A673 (cell line): ENCODE measurements at regions not wholly inside any gene's neighbourhood (a gene's known extent, or its start where the extent isn't known, plus 50 kb on each side); places are given as distances from the start of the nearest gene placed in this dataset.
A peak's percentile ranks its signal among the peaks of the same experiment; 100 is the strongest.

Experiments used
- BruUV-seq: library from RNA; stranded (reverse); fragments of 400-500 nt; replicated peaks from 2 replicates; lab custom pipeline; 2021; lab: Mats Ljungman, UMichigan
- CTCF ChIA-PET: fragments of 300-600 bp; sonication (Branson Sonifier 250); formaldehyde crosslinking; loops from one replicate; lab custom pipeline; 2022; ENCODE audit warnings: antibody characterized with exemption; lab: Charles Lee
- POLR2A ChIA-PET: fragments of 300-600 bp; sonication (Branson Sonifier 250); formaldehyde crosslinking; loops from one replicate; lab custom pipeline; 2022; ENCODE audit warnings: antibody characterized with exemption; ENCODE audit not compliant: low non-redundant PET; lab: Charles Lee
- DNase-seq: peaks from one replicate; pipeline ENCODE4 v3.0.0-alpha.2; 2015; ENCODE audit warnings: low spot score
- H3K27ac ChIP-seq: fragments of 200-600 bp; sonication (generic); 2 replicates; pipeline ENCODE4 v1.5.1; 2016; ENCODE audit warnings: mixed run types, low read depth, mild to moderate bottlenecking, mixed read lengths, antibody characterized with exemption, low read length; ENCODE audit not compliant: poor library complexity, severe bottlenecking
- H3K27me3 ChIP-seq: fragments of 200-600 bp; sonication (generic); replicated peaks from 2 replicates; pipeline ENCODE4 v1.6.1; 2017; ENCODE audit warnings: mixed run types, low read depth, mild to moderate bottlenecking, mixed read lengths, antibody characterized with exemption, low read length; ENCODE audit not compliant: insufficient read depth, poor library complexity
- H3K36me3 ChIP-seq: fragments of 200-600 bp; sonication (generic); 2 replicates; pipeline ENCODE4 v1.6.1; 2016; ENCODE audit warnings: mixed run types, mild to moderate bottlenecking, mixed read lengths, antibody characterized with exemption, low read length; ENCODE audit not compliant: insufficient read depth, poor library complexity, severe bottlenecking
- H3K4me1 ChIP-seq: fragments of 200-600 bp; sonication (generic); 2 replicates; pipeline ENCODE4 v1.6.1; 2017; ENCODE audit warnings: mixed run types, mild to moderate bottlenecking, mixed read lengths, antibody characterized with exemption, low read length; ENCODE audit not compliant: insufficient read depth, poor library complexity, severe bottlenecking
- H3K4me3 ChIP-seq: fragments of 200-600 bp; sonication (generic); 2 replicates; pipeline ENCODE4 v1.5.1; 2016; ENCODE audit warnings: low read depth, mixed run types, mild to moderate bottlenecking, mixed read lengths, low read length; ENCODE audit not compliant: poor library complexity, severe bottlenecking
- H3K9me3 ChIP-seq: fragments of 200-600 bp; sonication (generic); 2 replicates; pipeline ENCODE4 v1.6.1; 2016; ENCODE audit warnings: mixed run types, low read depth, mild to moderate bottlenecking, mixed read lengths, antibody characterized with exemption, low read length; ENCODE audit not compliant: poor library complexity, severe bottlenecking
- EZH2 ChIP-seq: fragments of 200-600 bp; sonication (generic); IDR thresholded peaks from 2 replicates; pipeline ENCODE4 v1.6.1; 2017; ENCODE audit warnings: borderline replicate concordance, low read depth, mild to moderate bottlenecking, mixed read lengths, antibody characterized with exemption, low read length; ENCODE audit not compliant: poor library complexity, severe bottlenecking
- intact Hi-C: fragments of 100-400 bp; cut with micrococcal nuclease; formaldehyde crosslinking; loops from one replicate; pipeline ENCODE4 v1.10.0; 2022; ENCODE audit not compliant: unreplicated experiment
- TF ChIP-seq, protein P1 (sequence below): fragments of 300-800, 200-600 bp; sonication (generic); conservative IDR thresholded peaks from 2 replicates; pipeline ENCODE4 v1.5.1; 2017; ENCODE audit warnings: low read depth, mild to moderate bottlenecking, antibody characterized with exemption, low read length, moderate library complexity, mixed read lengths

- Histone ChIP-seq H3K4me3 (no peak overlapping the region), H3K36me3 (no peaks in the 10 kb centered on the region), H3K4me1 (peaks cover 24% of the 10 kb centered on the region), H3K9me3 (peaks cover 25% of the 10 kb centered on the region), H3K27ac (no peak overlapping the region), H3K27me3 (peaks cover 79% of the 10 kb centered on the region)
- POLR2A ChIA-PET = no interaction called here
- TF ChIP-seq, protein P1, sequence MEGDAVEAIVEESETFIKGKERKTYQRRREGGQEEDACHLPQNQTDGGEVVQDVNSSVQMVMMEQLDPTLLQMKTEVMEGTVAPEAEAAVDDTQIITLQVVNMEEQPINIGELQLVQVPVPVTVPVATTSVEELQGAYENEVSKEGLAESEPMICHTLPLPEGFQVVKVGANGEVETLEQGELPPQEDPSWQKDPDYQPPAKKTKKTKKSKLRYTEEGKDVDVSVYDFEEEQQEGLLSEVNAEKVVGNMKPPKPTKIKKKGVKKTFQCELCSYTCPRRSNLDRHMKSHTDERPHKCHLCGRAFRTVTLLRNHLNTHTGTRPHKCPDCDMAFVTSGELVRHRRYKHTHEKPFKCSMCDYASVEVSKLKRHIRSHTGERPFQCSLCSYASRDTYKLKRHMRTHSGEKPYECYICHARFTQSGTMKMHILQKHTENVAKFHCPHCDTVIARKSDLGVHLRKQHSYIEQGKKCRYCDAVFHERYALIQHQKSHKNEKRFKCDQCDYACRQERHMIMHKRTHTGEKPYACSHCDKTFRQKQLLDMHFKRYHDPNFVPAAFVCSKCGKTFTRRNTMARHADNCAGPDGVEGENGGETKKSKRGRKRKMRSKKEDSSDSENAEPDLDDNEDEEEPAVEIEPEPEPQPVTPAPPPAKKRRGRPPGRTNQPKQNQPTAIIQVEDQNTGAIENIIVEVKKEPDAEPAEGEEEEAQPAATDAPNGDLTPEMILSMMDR = no peak
- TF ChIP-seq EZH2 = no peak
- intact Hi-C loops = no loop called here
- no peak for DNase-seq
- BruUV-seq = no TSS peak
- CTCF ChIA-PET = no interaction called here
Observed at GRCh38 chr15:98380721-98381120, 267.6 kb upstream of the IGF1R start.

DNA sequence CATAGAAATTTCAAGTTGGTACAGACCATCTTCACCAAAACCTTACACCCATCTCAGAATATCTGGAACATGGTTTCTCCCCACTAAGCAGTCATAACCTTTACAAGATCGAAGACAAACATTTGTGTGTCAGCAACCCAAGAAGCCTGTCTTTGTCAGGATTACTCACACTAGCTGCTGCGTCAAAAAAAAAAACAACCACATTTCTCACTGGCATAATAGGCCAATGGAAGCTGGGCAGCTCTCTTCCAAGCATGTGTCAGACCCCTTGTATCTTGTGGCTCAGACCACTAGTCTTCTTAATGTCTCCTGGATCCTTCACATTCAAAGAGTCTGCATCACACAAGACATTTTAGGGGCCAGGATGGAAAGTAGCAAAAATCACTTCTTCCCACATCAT is 266.9 kb upstream of the IGF1R start:
- H3K27me3 ChIP-seq = peaks cover 79% of the 10 kb centered on the region
- no peak for TF ChIP-seq EZH2
- TF ChIP-seq, protein P1 = no peak
- peaks cover 24% of the 10 kb centered on the region for H3K4me1 ChIP-seq
- H3K27ac ChIP-seq = no peak overlapping the region
- no TSS peak for BruUV-seq
- intact Hi-C loops = no loop called here
- peaks cover 25% of the 10 kb centered on the region for H3K9me3 ChIP-seq
- ChIA-PET CTCF (no interaction called here), POLR2A (no interaction called here)
- no peak for DNase-seq
- no peaks in the 10 kb centered on the region for H3K36me3 ChIP-seq
- H3K4me3 ChIP-seq = no peak overlapping the region

- DNase-seq = no peak
- H3K27me3 ChIP-seq = peaks cover 79% of the 10 kb centered on the region
- peaks cover 24% of the 10 kb centered on the region for H3K4me1 ChIP-seq
- H3K27ac ChIP-seq = no peak overlapping the region
- no TSS peak for BruUV-seq
- H3K4me3 ChIP-seq = no peak overlapping the region
- peaks cover 25% of the 10 kb centered on the region for H3K9me3 ChIP-seq
- H3K36me3 ChIP-seq = no peaks in the 10 kb centered on the region
- CTCF ChIA-PET = no interaction called here
- POLR2A ChIA-PET = no interaction called here
- TF ChIP-seq, protein P1 = peak; percentile 37
- TF ChIP-seq EZH2 = no peak
- intact Hi-C loops = no loop called here
Observed at GRCh38 chr15:98382139-98382538, 266.2 kb upstream of the IGF1R start.
